ENCODE measurements at regions not wholly inside any gene's neighbourhood (a gene's known extent, or its start where the extent isn't known, plus 50 kb on each side); places are given as distances from the start of the nearest gene placed in this dataset.
A peak's percentile ranks its signal among the peaks of the same experiment; 100 is the strongest.
"Not testable (repeated sequence)": the region's sequence is repeated elsewhere in the genome, so short reads cannot be mapped to it uniquely, and the experiment has no call there.

- no peak for DNase-seq
Observed at GRCh38 chr5:119694284-119694683, 64.9 kb downstream of the FAM170A start.

GRCh38 chr5:119706049-119706448 lies 76.7 kb downstream of the FAM170A start:
- no peak for DNase-seq

GRCh38 chr5:119708076-119708790 lies 78.9 kb downstream of the FAM170A start:
- DNase-seq, result no peak

DNA sequence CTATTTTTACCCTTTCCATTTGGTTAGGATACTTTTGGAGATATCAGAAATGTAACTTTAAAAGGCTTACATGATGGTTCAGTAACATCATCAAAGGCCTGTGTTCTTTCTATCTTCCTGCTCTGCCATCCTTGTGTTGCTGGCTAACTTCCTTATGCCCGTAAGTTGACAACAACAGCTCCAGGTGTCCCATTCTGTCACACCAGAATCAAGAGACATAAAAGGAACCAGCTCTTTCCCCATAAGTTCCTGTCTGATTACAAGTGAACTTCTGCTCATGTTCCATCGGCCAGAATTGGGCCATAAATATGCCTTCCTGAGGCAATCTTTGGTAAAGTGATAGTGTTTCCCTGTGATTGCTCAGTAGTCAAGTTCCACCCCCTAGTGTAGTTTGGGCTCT lies 92.4 kb downstream of the FAM170A start:
- no peak for DNase-seq

DNA sequence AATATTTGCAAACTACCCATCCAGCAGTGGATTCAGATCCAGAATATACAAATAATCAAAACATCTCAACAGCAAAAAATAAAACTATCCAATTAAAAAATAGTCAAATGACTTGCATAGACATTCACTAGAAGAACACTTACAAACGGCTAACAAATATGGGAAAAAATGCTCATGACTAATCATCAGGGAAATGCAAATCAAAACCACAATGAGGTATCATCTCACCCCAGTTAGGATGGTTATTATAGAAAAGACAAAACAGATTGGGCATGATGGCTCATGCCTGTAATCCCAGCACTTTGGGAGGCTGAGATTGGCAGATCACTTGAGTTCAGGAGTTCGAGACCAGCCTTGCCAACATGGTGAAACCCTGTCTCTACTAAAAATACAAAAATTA lies 95.9 kb downstream of the FAM170A start:
- DNase-seq, result not testable (repeated sequence)

- DNase-seq, result no peak
Observed at GRCh38 chr5:119726544-119726943, 97.2 kb downstream of the FAM170A start.

- DNase-seq, result no peak
Observed at GRCh38 chr5:119740225-119740624, 110.9 kb downstream of the FAM170A start.

- no peak for DNase-seq
Observed at GRCh38 chr5:119741691-119742090, 112.3 kb downstream of the FAM170A start.

DNA sequence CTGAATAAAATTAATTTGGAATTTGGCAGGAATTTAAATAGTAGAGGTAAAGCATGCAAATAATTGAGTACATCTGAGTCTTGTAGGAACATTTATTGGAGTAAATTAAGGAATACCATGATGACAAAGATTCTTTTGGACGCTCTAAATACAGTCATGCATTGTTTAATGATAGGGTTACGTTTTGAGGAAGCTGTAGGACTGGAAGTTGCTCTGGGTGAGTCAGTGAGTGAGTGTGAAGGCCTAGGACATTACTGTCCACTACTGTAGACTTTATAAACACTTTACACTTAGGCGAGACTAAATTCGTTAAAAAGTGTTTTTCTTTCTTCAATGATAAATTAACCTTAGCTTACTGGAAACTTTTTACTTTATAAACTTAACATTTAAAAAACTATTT lies 113.0 kb downstream of the FAM170A start:
- no peak for DNase-seq

GRCh38 chr5:119743927-119744326 lies 114.6 kb downstream of the FAM170A start:
- DNase-seq, result peak; percentile 9

- no peak for DNase-seq
Observed at GRCh38 chr5:119745976-119746375, 116.6 kb downstream of the FAM170A start.

- DNase-seq, result no peak
Observed at GRCh38 chr5:119746984-119747383, 117.6 kb downstream of the FAM170A start.

DNA sequence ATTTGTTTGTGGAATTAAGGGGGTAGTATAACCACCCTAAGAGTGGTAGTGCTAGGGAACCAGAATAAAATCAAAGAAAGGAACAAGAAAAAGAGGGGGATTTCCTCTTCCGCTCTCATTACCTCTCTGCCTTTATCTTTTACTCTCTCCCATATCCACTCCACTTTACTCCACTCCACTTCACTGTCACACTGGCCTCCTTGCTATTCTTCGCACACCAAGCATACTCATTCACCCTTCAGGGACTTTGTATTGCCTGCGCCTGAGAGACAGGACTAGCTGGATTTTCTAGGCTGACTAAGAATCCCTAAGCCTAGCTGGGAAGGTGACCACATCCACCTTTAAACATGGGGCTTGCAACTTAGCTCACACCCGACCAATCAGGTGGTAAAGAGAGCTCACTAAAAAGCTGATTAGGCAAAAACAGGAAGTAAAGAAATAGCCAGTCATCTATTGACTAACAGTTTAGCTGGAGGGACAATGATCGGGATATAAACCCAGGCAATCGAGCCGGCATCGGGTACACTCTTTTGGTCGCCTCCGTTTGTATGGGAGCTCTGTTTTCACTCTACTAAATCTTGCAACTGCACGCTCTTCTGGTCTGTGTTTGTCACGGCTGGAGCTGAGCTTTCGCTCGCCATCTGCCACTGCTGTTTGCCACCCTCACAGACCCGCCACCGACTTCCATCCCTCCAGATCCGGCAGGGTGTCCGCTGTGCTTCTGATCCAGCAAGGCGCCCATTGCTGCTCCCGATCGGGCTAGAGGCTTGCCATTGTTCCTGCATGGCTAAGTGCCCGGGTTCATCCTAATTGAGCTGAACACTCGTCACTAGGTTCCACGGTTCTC lies 121.8 kb downstream of the FAM170A start:
- no peak for DNase-seq

DNA sequence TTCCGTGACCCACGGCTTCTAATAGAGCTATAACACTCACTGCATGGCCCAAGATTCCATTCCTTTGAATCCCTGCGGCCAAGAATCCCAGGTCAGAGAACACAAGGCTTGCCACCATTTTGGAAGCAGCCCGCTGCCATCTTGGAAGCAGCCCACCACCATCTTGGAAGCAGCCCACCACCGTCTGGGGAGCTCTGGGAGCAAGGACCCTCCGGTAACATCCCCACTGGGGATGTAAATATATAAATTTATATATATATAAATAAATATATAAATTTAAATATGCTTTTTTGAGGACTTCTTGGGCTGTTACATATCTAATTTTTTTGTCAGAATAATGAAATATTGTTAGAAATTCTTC lies 122.4 kb downstream of the FAM170A start:
- no peak for DNase-seq

- no peak for DNase-seq
Observed at GRCh38 chr5:119752921-119753886, 123.8 kb downstream of the FAM170A start.

DNA sequence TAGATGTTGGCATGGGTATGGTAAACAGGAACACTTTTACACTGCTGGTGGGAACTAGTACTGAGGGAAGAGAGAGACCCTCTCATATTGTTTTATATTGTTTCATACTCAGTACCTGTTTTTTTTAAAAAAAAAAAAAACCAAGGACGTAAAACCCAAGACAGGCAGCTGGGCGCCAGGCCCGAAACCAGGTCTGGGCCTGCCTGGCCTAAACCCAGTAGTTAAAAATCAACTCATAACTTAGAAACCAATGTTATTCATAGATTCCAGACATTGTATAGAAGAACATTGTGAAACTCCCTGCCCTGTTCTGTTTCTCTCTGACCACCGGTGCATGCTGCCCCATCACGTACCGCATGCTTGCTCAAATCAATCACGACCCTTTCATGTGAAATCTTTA lies 125.5 kb downstream of the FAM170A start:
- not testable (repeated sequence) for DNase-seq

DNA sequence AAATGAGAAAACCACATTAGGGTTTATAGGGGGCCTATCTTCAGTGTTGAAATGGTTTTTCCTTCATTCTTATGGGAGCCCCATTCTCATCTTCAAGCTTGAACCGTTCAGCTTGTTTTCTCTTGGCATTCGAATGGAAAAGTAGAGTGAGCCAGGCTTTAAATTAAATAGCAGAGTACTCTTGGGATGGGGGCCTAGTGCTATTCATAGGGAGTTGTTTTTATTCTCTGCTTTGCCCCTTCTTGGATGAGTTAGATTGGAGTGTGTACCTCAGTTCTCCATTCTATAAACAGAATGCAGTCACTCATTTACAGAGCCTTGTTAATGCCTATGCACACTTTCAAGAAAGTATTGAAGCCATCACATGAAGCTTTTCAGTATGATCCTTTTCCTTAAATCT lies 127.9 kb downstream of the FAM170A start:
- no peak for DNase-seq

GRCh38 chr5:119769695-119770693 lies 140.6 kb downstream of the FAM170A start:
- DNase-seq, result not testable (repeated sequence)

DNA sequence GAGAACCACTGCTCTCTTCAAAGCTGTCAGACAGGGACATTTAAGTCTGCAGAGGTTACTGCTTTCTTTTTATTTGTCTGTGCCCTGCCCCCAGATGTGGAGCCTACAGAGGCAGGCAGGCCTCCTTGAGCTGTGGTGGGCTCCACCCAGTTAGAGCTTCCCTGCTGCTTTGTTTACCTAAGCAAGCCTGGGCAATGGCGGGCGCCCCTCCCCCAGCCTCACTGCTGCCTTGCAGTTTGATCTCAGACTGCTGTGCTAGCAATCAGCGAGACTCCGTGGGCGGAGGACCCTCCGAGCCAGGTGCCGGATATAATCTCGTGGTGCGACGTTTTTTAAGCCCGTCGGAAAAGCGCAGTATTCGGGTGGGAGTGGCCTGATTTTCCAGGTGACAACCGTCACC lies 150.8 kb downstream of the FAM170A start:
- DNase-seq, result not testable (repeated sequence)

DNA sequence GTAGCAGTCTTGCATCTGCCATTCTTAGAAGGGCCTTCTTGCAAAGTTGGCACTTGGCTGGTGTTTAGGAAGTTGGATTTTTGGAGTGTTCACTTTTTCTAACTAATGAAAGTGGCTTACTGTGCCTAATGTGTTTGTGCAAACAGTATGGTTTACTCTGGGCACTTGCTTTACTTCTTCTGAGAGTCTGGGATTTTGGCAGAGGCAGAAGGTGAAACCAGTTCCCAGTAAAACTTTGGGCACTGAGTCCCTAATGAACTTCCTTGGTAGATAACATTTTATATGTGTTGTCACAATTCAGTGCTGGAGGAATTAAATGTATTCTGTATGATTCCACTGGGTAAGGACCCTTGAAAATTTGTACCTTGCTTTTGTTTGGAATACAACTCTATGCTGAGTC lies 155.7 kb downstream of the FAM170A start:
- no peak for DNase-seq

DNA sequence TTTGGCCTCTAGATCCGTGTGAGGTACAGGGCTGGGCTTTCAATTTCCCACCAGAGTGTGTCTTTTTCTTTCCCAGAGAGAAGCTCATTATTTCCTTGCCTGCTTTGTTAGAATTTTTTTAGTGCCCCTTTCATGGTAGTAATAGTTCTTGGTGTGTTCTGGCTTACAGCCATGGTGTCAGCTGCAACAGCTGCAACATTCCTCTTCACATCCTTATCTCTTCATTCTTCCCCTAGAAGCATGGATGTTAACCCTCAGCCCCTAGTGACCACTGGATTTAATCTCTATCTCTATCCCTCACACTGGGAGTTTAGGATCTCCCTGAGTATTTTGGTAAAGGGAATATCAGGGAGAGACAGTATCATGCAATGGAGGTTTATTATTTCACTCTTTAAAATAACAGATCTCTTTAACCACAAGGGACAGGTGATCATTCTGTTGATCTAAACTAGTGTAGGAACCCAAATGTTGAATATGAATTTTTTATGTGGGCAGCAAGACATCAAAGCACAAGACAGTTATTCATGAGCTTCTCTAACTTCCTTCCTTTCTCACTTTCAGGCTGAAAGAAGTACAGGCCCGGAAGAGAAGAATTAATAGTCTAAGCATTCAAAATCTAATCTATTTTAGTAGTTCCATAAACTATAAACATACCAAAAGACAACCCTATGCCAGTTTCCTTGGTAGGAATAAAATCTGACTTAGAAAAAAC lies 160.2 kb downstream of the FAM170A start:
- DNase-seq, result no peak
